ENCODE measurements at regions not wholly inside any gene's neighbourhood (a gene's known extent, or its start where the extent isn't known, plus 50 kb on each side); places are given as distances from the start of the nearest gene placed in this dataset.

GRCh38 chr4:54359919-54360650 lies 131.0 kb downstream of the PDGFRA start:
- CTCF ChIA-PET, result no interaction called here
- H3K9me3 Mint-ChIP-seq, result no peaks in the 10 kb centered on the region
- peaks cover 7% of the 10 kb centered on the region for H3K4me1 Mint-ChIP-seq
- H3K36me3 Mint-ChIP-seq, result no peaks in the 10 kb centered on the region
- DNase-seq, result no peak
- H3K4me3 Mint-ChIP-seq, result no peak overlapping the region
- H3K27me3 Mint-ChIP-seq, result peaks cover 5% of the 10 kb centered on the region
- H3K27ac Mint-ChIP-seq, result no peak overlapping the region

DNA sequence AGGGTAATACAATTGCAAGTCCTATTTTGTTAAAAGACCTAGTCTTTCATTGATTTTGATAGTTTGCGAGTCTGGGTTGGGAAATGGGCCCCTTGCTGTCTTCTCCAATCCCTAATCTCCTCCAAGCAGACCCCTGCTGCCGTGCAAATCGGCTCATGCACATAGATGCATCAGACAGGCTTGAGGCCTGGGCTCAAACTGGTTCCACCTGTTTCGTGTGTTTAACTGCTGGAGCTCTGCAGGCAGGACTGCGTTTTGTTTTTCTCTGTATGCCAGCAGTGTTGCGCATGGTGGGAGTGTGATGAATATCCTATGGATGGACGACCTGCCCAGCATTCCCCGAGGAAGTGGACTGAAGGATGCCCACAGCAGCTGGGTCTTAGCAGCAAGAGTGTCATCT lies 133.9 kb downstream of the PDGFRA start:
- no peak overlapping the region for H3K4me3 Mint-ChIP-seq
- no peak overlapping the region for H3K27ac Mint-ChIP-seq
- H3K36me3 Mint-ChIP-seq, result no peaks in the 10 kb centered on the region
- CTCF ChIA-PET, result interaction anchor here (0.5 kb wide), 1 partner anchor 44 kb away, joined by 3 read pairs; no protein-coding TSS in a partner anchor
- DNase-seq, result no peak
- H3K27me3 Mint-ChIP-seq, result peaks cover 8% of the 10 kb centered on the region
- H3K9me3 Mint-ChIP-seq, result no peaks in the 10 kb centered on the region
- H3K4me1 Mint-ChIP-seq, result peaks cover 7% of the 10 kb centered on the region

DNA sequence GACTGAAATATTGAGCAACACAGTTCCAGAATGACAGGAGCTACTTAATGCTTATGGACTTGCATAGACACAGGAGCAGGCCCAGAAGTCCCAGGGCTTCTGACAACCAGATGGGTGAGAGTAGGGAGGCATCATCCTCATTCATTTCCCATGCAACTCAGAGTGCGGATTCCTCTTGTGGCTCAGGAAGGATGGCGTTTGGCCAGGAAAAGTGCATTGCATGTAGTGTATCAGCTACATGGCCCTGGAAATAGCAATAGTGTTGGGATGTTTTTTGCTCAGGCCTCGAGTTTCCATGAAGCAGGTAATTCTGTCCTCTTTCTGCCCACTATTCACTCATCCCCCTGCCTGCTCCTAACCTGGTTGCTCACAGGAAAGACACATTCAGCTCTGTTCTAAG lies 136.6 kb downstream of the PDGFRA start:
- Mint-ChIP-seq H3K4me3 (no peak overlapping the region), H3K27ac (no peak overlapping the region), H3K27me3 (peaks cover 10% of the 10 kb centered on the region)

GRCh38 chr4:54367059-54367458 lies 138.0 kb downstream of the PDGFRA start:
- DNase-seq, result no peak
- H3K4me1 Mint-ChIP-seq, result no peaks in the 10 kb centered on the region
- no peaks in the 10 kb centered on the region for H3K36me3 Mint-ChIP-seq
- H3K27me3 Mint-ChIP-seq, result peaks cover 10% of the 10 kb centered on the region
- H3K27ac Mint-ChIP-seq, result no peak overlapping the region
- H3K4me3 Mint-ChIP-seq, result no peak overlapping the region
- CTCF ChIA-PET, result no interaction called here
- no peaks in the 10 kb centered on the region for H3K9me3 Mint-ChIP-seq

More for the DNA sequence above, 136.6 kb downstream of the PDGFRA start:
- no peaks in the 10 kb centered on the region for H3K9me3 Mint-ChIP-seq
- no peaks in the 10 kb centered on the region for H3K4me1 Mint-ChIP-seq
- no peak for DNase-seq
- CTCF ChIA-PET, result no interaction called here
- H3K36me3 Mint-ChIP-seq, result no peaks in the 10 kb centered on the region

- H3K36me3 Mint-ChIP-seq, result no peaks in the 10 kb centered on the region
- no peak overlapping the region for H3K27ac Mint-ChIP-seq
- H3K4me1 Mint-ChIP-seq, result no peaks in the 10 kb centered on the region
- no peak for DNase-seq
- no peak overlapping the region for H3K4me3 Mint-ChIP-seq
- peaks cover 10% of the 10 kb centered on the region for H3K27me3 Mint-ChIP-seq
- CTCF ChIA-PET, result no interaction called here
- H3K9me3 Mint-ChIP-seq, result no peaks in the 10 kb centered on the region
Observed at GRCh38 chr4:54368281-54369265, 139.5 kb downstream of the PDGFRA start.

GRCh38 chr4:54371173-54371572 lies 142.1 kb downstream of the PDGFRA start:
- Mint-ChIP-seq H3K27me3 (peaks cover 9% of the 10 kb centered on the region), H3K4me3 (no peak overlapping the region), H3K27ac (no peak overlapping the region), H3K9me3 (no peaks in the 10 kb centered on the region), H3K4me1 (no peaks in the 10 kb centered on the region), H3K36me3 (no peaks in the 10 kb centered on the region)
- no peak for DNase-seq
- CTCF ChIA-PET, result no interaction called here

- Mint-ChIP-seq H3K36me3 (no peaks in the 10 kb centered on the region), H3K27ac (no peak overlapping the region), H3K27me3 (peaks cover 9% of the 10 kb centered on the region), H3K4me1 (no peaks in the 10 kb centered on the region), H3K9me3 (no peaks in the 10 kb centered on the region), H3K4me3 (no peak overlapping the region)
- no peak for DNase-seq
- CTCF ChIA-PET, result no interaction called here
Observed at GRCh38 chr4:54372951-54373350, 143.9 kb downstream of the PDGFRA start.

- no peak for DNase-seq
- H3K27ac Mint-ChIP-seq, result no peak overlapping the region
- H3K9me3 Mint-ChIP-seq, result no peaks in the 10 kb centered on the region
- H3K4me3 Mint-ChIP-seq, result no peak overlapping the region
- H3K27me3 Mint-ChIP-seq, result peaks cover 9% of the 10 kb centered on the region
- H3K36me3 Mint-ChIP-seq, result no peaks in the 10 kb centered on the region
- CTCF ChIA-PET, result no interaction called here
- H3K4me1 Mint-ChIP-seq, result no peaks in the 10 kb centered on the region
Observed at GRCh38 chr4:54373718-54374210, 144.7 kb downstream of the PDGFRA start.

GRCh38 chr4:54378461-54378860 lies 149.4 kb downstream of the PDGFRA start:
- peaks cover 7% of the 10 kb centered on the region for H3K4me1 Mint-ChIP-seq
- no peak overlapping the region for H3K4me3 Mint-ChIP-seq
- no peaks in the 10 kb centered on the region for H3K36me3 Mint-ChIP-seq
- peaks cover 5% of the 10 kb centered on the region for H3K27me3 Mint-ChIP-seq
- no peaks in the 10 kb centered on the region for H3K9me3 Mint-ChIP-seq
- DNase-seq, result no peak
- CTCF ChIA-PET, result no interaction called here
- H3K27ac Mint-ChIP-seq, result no peak overlapping the region

- DNase-seq, result no peak
- Mint-ChIP-seq H3K4me1 (peaks cover 7% of the 10 kb centered on the region), H3K27me3 (no peaks in the 10 kb centered on the region), H3K27ac (no peak overlapping the region), H3K4me3 (no peak overlapping the region), H3K9me3 (no peaks in the 10 kb centered on the region), H3K36me3 (no peaks in the 10 kb centered on the region)
- CTCF ChIA-PET, result interaction anchor here (1.3 kb wide), 1 partner anchor 18 kb away, joined by 3 read pairs; no protein-coding TSS in a partner anchor
Observed at GRCh38 chr4:54384152-54384551, 155.1 kb downstream of the PDGFRA start.

DNA sequence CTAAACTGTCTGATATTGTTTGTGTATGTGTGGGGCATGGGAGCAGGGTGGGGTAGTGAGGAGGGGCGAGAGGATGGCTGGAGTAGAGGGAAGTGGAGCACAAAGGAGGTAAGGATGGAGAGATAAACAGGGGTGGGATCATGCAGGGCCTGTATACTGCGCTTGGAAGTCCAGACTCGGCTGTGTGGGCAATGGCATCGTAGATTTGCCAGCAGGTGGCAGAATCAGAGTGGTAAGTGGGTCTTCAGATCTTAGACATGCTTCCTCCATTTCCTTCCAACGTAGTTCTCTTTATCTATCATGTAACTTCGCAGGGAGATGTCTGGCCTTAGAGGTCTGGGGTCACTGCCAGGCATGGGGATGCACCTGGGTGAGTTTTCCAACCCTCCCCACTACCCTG lies 155.5 kb downstream of the PDGFRA start:
- Mint-ChIP-seq H3K27me3 (no peaks in the 10 kb centered on the region), H3K9me3 (no peaks in the 10 kb centered on the region), H3K4me3 (no peak overlapping the region), H3K27ac (no peak overlapping the region), H3K36me3 (no peaks in the 10 kb centered on the region), H3K4me1 (peaks cover 7% of the 10 kb centered on the region)
- DNase-seq, result peak; percentile 26
- CTCF ChIA-PET, result interaction anchor here (1.0 to 1.3 kb wide), 2 partner anchors 9 to 18 kb away, joined by 3 read pairs; no protein-coding TSS in a partner anchor

- H3K27me3 Mint-ChIP-seq, result no peaks in the 10 kb centered on the region
- no peaks in the 10 kb centered on the region for H3K9me3 Mint-ChIP-seq
- H3K36me3 Mint-ChIP-seq, result no peaks in the 10 kb centered on the region
- CTCF ChIA-PET, result no interaction called here
- DNase-seq, result no peak
- no peak overlapping the region for H3K27ac Mint-ChIP-seq
- H3K4me3 Mint-ChIP-seq, result no peak overlapping the region
- H3K4me1 Mint-ChIP-seq, result peaks cover 7% of the 10 kb centered on the region
Observed at GRCh38 chr4:54386042-54386669, 157.1 kb downstream of the PDGFRA start.

DNA sequence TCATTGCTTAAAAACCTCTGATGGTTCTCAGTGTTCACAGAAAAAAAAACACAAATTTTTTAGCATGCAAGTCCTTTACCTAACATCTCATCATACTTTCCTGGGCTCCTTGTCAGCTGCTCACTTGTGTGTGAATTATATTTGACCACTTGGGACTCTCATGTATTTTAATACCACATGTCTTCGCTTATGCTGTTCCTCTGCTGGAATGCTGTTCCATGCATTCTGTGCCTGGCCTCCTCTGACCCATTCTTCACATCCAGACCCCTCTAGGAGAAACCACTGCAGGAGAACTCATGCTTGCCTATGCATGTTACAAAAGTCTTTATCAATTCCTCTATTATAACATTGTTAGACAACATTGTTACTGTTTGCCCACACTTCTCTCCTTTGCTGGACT lies 157.6 kb downstream of the PDGFRA start:
- H3K9me3 Mint-ChIP-seq, result no peaks in the 10 kb centered on the region
- CTCF ChIA-PET, result no interaction called here
- no peaks in the 10 kb centered on the region for H3K36me3 Mint-ChIP-seq
- no peaks in the 10 kb centered on the region for H3K27me3 Mint-ChIP-seq
- no peak overlapping the region for H3K4me3 Mint-ChIP-seq
- peaks cover 7% of the 10 kb centered on the region for H3K4me1 Mint-ChIP-seq
- no peak overlapping the region for H3K27ac Mint-ChIP-seq
- no peak for DNase-seq

DNA sequence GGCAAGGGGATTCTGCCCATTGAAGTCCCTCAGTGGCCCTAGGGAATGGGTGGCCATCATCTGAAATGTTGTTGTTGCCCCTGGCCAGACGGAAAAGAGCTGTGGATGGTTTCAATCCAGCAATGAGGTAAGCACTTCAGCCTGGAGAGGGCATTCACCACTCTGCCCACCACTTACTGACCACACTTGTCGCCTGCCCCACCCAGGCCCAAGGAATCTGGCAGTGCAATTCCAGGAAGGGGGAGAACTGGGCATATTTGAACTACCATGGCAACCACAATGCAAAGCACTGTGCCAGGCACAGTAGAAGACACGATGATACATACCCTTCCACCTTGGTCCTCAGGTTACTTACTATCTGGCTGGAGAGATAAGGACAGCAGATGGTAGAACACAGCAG lies 161.6 kb downstream of the PDGFRA start:
- no peaks in the 10 kb centered on the region for H3K36me3 Mint-ChIP-seq
- no peaks in the 10 kb centered on the region for H3K4me1 Mint-ChIP-seq
- CTCF ChIA-PET, result no interaction called here
- peaks cover 4% of the 10 kb centered on the region for H3K27me3 Mint-ChIP-seq
- no peak overlapping the region for H3K27ac Mint-ChIP-seq
- no peak overlapping the region for H3K4me3 Mint-ChIP-seq
- DNase-seq, result no peak
- no peaks in the 10 kb centered on the region for H3K9me3 Mint-ChIP-seq
